Adrenal gland (tissue), 5 donors: ENCODE measurements at regions not wholly inside any gene's neighbourhood (a gene's known extent, or its start where the extent isn't known, plus 50 kb on each side); places are given as distances from the start of the nearest gene placed in this dataset.

Source experiments
- POLR2A ChIP-seq, 2 donors: fragments of 450-650 bp; IDR thresholded peaks; one replicate each; pipeline ENCODE4 v1.6.1; 2017; ENCODE audit warnings: antibody characterized with exemption in 2 of 2, mild to moderate bottlenecking in 2 of 2, moderate library complexity in 1 of 2
- TF ChIP-seq, protein P1 (sequence below), 6 experiments: fragments of 450-650 bp in 4 of 6; fragments of 200-600 bp in 2 of 6; sonication (generic) in 1 of 6; IDR thresholded peaks; 1 replicate in 5 of 6; 2 replicates in 1 of 6; pipeline versions ENCODE4 v1.5.1 to v1.8.0; 2016 to 2021; ENCODE audit warnings: antibody characterized with exemption in 6 of 6, mild to moderate bottlenecking in 2 of 6, moderate library complexity in 1 of 6
- donor health status: DM: no; HTN: no; CAD: no.

DNA sequence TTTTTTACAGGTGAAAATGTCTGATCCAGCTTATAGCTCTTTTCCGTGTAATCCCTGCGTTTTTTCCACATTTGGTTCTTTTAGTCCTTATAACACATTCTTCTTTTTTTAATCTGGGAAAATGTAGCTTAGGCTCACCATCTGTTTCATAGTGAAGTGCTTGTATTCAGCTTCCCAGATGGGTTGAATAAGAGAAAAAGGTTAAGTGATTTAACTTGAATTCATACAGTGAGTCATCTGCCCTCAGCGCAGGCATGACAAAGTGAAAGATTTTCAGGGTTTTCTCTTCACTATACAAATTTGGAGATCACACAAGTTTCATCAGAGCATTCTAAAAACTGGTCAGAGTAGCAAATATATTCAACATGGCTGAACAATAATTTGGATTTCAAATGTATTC, 224.8 kb downstream of the SPRY2 start:
- TF ChIP-seq, protein P1, sequence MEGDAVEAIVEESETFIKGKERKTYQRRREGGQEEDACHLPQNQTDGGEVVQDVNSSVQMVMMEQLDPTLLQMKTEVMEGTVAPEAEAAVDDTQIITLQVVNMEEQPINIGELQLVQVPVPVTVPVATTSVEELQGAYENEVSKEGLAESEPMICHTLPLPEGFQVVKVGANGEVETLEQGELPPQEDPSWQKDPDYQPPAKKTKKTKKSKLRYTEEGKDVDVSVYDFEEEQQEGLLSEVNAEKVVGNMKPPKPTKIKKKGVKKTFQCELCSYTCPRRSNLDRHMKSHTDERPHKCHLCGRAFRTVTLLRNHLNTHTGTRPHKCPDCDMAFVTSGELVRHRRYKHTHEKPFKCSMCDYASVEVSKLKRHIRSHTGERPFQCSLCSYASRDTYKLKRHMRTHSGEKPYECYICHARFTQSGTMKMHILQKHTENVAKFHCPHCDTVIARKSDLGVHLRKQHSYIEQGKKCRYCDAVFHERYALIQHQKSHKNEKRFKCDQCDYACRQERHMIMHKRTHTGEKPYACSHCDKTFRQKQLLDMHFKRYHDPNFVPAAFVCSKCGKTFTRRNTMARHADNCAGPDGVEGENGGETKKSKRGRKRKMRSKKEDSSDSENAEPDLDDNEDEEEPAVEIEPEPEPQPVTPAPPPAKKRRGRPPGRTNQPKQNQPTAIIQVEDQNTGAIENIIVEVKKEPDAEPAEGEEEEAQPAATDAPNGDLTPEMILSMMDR (IDR thresholded peaks at IDR 0.05), result no peak
- no peak for TF ChIP-seq POLR2A (IDR thresholded peaks at IDR 0.05)
